ENCODE measurements at regions not wholly inside any gene's neighbourhood (a gene's known extent, or its start where the extent isn't known, plus 50 kb on each side); places are given as distances from the start of the nearest gene placed in this dataset.

- Histone ChIP-seq H3K4me2 (ENCODE audit: low read depth, low read length, poor library complexity, severe bottlenecking) (no peak overlapping the region), H3K36me3 (ENCODE audit: low read length) (no peaks in the 10 kb centered on the region), H3K9me3 (ENCODE audit: insufficient read depth, low read length) (no peaks in the 10 kb centered on the region), H3K27me3 (ENCODE audit: low read length) (no peaks in the 10 kb centered on the region), H3F3A (ENCODE audit: insufficient read depth) (no peaks in the 10 kb centered on the region), H3K9me2 (replicated peaks; ENCODE audit: insufficient read depth, low read length) (no peaks in the 10 kb centered on the region), H2AFZ (ENCODE audit: low read depth, low read length, severe bottlenecking) (no peak overlapping the region), H3K4me3 (ENCODE audit: insufficient read depth, low read length, poor library complexity, severe bottlenecking) (no peak overlapping the region), H4K20me1 (ENCODE audit: low read depth, low read length) (no peaks in the 10 kb centered on the region), H3K79me2 (ENCODE audit: insufficient read depth, low read length) (no peaks in the 10 kb centered on the region), H3K9ac (ENCODE audit: low read length) (no peak overlapping the region), H3K27ac (ENCODE audit: low read depth, low read length) (no peak overlapping the region)
- TF ChIP-seq EZH2phosphoT487 (conservative IDR thresholded peaks at IDR 0.05; ENCODE audit: low read length) = no peak
- TF ChIP-seq CTCF (IDR thresholded peaks at IDR 0.05; ENCODE audit: insufficient read depth, low read length, poor library complexity, severe bottlenecking) = no peak
Observed at GRCh38 chr10:100615241-100615640, 79.5 kb downstream of the HIF1AN start.

- Histone ChIP-seq H3K9me3 (ENCODE audit: insufficient read depth, low read length) (no peaks in the 10 kb centered on the region), H3F3A (ENCODE audit: insufficient read depth) (no peaks in the 10 kb centered on the region), H3K27me3 (ENCODE audit: low read length) (no peaks in the 10 kb centered on the region), H3K27ac (ENCODE audit: low read depth, low read length) (no peak overlapping the region), H3K4me2 (ENCODE audit: low read depth, low read length, poor library complexity, severe bottlenecking) (no peak overlapping the region), H4K20me1 (ENCODE audit: low read depth, low read length) (no peaks in the 10 kb centered on the region), H3K9ac (ENCODE audit: low read length) (no peak overlapping the region), H2AFZ (ENCODE audit: low read depth, low read length, severe bottlenecking) (no peak overlapping the region), H3K9me2 (replicated peaks; ENCODE audit: insufficient read depth, low read length) (no peaks in the 10 kb centered on the region), H3K36me3 (ENCODE audit: low read length) (no peaks in the 10 kb centered on the region), H3K4me3 (ENCODE audit: insufficient read depth, low read length, poor library complexity, severe bottlenecking) (no peak overlapping the region), H3K79me2 (ENCODE audit: insufficient read depth, low read length) (no peaks in the 10 kb centered on the region)
- TF ChIP-seq CTCF (IDR thresholded peaks at IDR 0.05; ENCODE audit: insufficient read depth, low read length, poor library complexity, severe bottlenecking) (no peak), EZH2phosphoT487 (conservative IDR thresholded peaks at IDR 0.05; ENCODE audit: low read length) (no peak)
Observed at GRCh38 chr10:100615908-100616307, 80.2 kb downstream of the HIF1AN start.

GRCh38 chr10:100618091-100618615, 82.4 kb downstream of the HIF1AN start:
- Histone ChIP-seq H3K9ac (ENCODE audit: low read length) (no peak overlapping the region), H3F3A (ENCODE audit: insufficient read depth) (no peaks in the 10 kb centered on the region), H4K20me1 (ENCODE audit: low read depth, low read length) (no peaks in the 10 kb centered on the region), H3K27me3 (ENCODE audit: low read length) (no peaks in the 10 kb centered on the region), H3K4me2 (ENCODE audit: low read depth, low read length, poor library complexity, severe bottlenecking) (no peak overlapping the region), H3K36me3 (ENCODE audit: low read length) (no peaks in the 10 kb centered on the region), H3K9me3 (ENCODE audit: insufficient read depth, low read length) (no peaks in the 10 kb centered on the region), H2AFZ (ENCODE audit: low read depth, low read length, severe bottlenecking) (no peak overlapping the region), H3K4me3 (ENCODE audit: insufficient read depth, low read length, poor library complexity, severe bottlenecking) (no peak overlapping the region), H3K79me2 (ENCODE audit: insufficient read depth, low read length) (no peaks in the 10 kb centered on the region), H3K9me2 (replicated peaks; ENCODE audit: insufficient read depth, low read length) (no peaks in the 10 kb centered on the region), H3K27ac (ENCODE audit: low read depth, low read length) (no peak overlapping the region)
- TF ChIP-seq CTCF (IDR thresholded peaks at IDR 0.05; ENCODE audit: insufficient read depth, low read length, poor library complexity, severe bottlenecking) = no peak
- TF ChIP-seq EZH2phosphoT487 (conservative IDR thresholded peaks at IDR 0.05; ENCODE audit: low read length) = no peak
